Neural progenitor cell (in vitro differentiated cells): ENCODE measurements at regions not wholly inside any gene's neighbourhood (a gene's known extent, or its start where the extent isn't known, plus 50 kb on each side); places are given as distances from the start of the nearest gene placed in this dataset.

Experiments
- DNase-seq: peaks from one replicate; pipeline ENCODE4 v3.0.0-alpha.2; 2016; ENCODE audit warnings: low spot score
- H2AFZ ChIP-seq: fragments of 200-600 bp; sonication (generic); replicated peaks from 2 replicates; pipeline ENCODE4 v1.6.1; 2016; ENCODE audit warnings: antibody characterized with exemption
- H3F3A ChIP-seq: fragments of 200-600 bp; sonication (generic); 2 replicates; pipeline ENCODE4 v1.6.1; 2016; ENCODE audit warnings: antibody characterized with exemption, low read depth
- H3K27ac ChIP-seq: fragments of 200-600 bp; sonication (generic); 2 replicates; pipeline ENCODE4 v1.5.1; 2016; ENCODE audit warnings: mild to moderate bottlenecking
- H3K27me3 ChIP-seq: fragments of 200-600 bp; sonication (generic); 2 replicates; pipeline ENCODE4 v1.6.1; 2016; ENCODE audit warnings: mild to moderate bottlenecking, moderate library complexity
- H3K36me3 ChIP-seq: fragments of 200-600 bp; sonication (generic); 2 replicates; pipeline ENCODE4 v1.5.1; 2016
- H3K4me1 ChIP-seq: fragments of 200-600 bp; sonication (generic); 2 replicates; pipeline ENCODE4 v1.6.1; 2016; ENCODE audit warnings: mixed run types
- H3K4me2 ChIP-seq: fragments of 200-600 bp; sonication (generic); 2 replicates; pipeline ENCODE4 v1.6.1; 2016
- H3K4me3 ChIP-seq: fragments of 200-600 bp; sonication (generic); 2 replicates; pipeline ENCODE4 v1.5.1; 2016
- H3K79me2 ChIP-seq: fragments of 200-600 bp; sonication (generic); 2 replicates; pipeline ENCODE4 v1.6.1; 2016; ENCODE audit warnings: low read depth
- H3K9ac ChIP-seq: fragments of 200-600 bp; sonication (generic); 2 replicates; pipeline ENCODE4 v1.6.1; 2016
- H3K9me3 ChIP-seq: fragments of 200-600 bp; sonication (generic); 2 replicates; pipeline ENCODE4 v1.5.1; 2016; ENCODE audit warnings: low read depth
- H4K20me1 ChIP-seq: fragments of 200-600 bp; sonication (generic); 2 replicates; pipeline ENCODE4 v1.6.1; 2016; ENCODE audit warnings: low read depth
- H3K27ac Mint-ChIP-seq: 3 replicates; pipeline ENCODE4 v1.8.0; 2021; ENCODE audit warnings: mixed read lengths
- H3K27me3 Mint-ChIP-seq: 2 replicates; pipeline ENCODE4 v1.8.0; 2022; ENCODE audit warnings: low read depth, mild to moderate bottlenecking, inconsistent platforms, moderate library complexity, mixed read lengths; ENCODE audit not compliant: insufficient read depth
- H3K36me3 Mint-ChIP-seq: 3 replicates; pipeline ENCODE4 v1.8.0; 2021; ENCODE audit warnings: mixed read lengths
- H3K4me1 Mint-ChIP-seq: 3 replicates; pipeline ENCODE4 v1.8.0; 2021; ENCODE audit warnings: mixed read lengths
- H3K4me3 Mint-ChIP-seq: 3 replicates; pipeline ENCODE4 v1.8.0; 2021; ENCODE audit warnings: mild to moderate bottlenecking, moderate library complexity, mixed read lengths
- H3K9me3 Mint-ChIP-seq: 3 replicates; pipeline ENCODE4 v1.8.0; 2020; ENCODE audit warnings: mixed read lengths
- EZH2 ChIP-seq: fragments of 200-600 bp; sonication (generic); IDR thresholded peaks from 2 replicates; pipeline ENCODE4 v1.6.1; 2017; ENCODE audit warnings: antibody characterized with exemption, mild to moderate bottlenecking, moderate library complexity
- EZH2phosphoT487 ChIP-seq: fragments of 200-600 bp; sonication (generic); IDR thresholded peaks from 2 replicates; pipeline ENCODE4 v1.6.1; 2017; ENCODE audit warnings: antibody characterized with exemption
- TF ChIP-seq, protein P1 (sequence below): fragments of 200-600 bp; sonication (generic); IDR thresholded peaks from 2 replicates; pipeline ENCODE4 v1.5.1; 2017; ENCODE audit warnings: antibody characterized with exemption, mild to moderate bottlenecking

GRCh38 chr5:61887271-61887670, 418.7 kb upstream of the KIF2A start:
- Mint-ChIP-seq H3K4me1 (peaks cover 18% of the 10 kb centered on the region), H3K4me3 (no peak overlapping the region), H3K27me3 (peaks cover 4% of the 10 kb centered on the region), H3K27ac (no peak overlapping the region), H3K9me3 (peaks cover 26% of the 10 kb centered on the region), H3K36me3 (no peaks in the 10 kb centered on the region)
- H3K4me1 ChIP-seq, result peaks cover 14% of the 10 kb centered on the region
- no peak overlapping the region for H3K4me3 ChIP-seq
- H3K27ac ChIP-seq, result no peak overlapping the region
- H4K20me1 ChIP-seq, result no peaks in the 10 kb centered on the region
- no peak overlapping the region for H3K4me2 ChIP-seq
- no peak overlapping the region for H3K9ac ChIP-seq
- H3K79me2 ChIP-seq, result no peaks in the 10 kb centered on the region
- no peaks in the 10 kb centered on the region for H3K9me3 ChIP-seq
- no peaks in the 10 kb centered on the region for H3K27me3 ChIP-seq
- H3K36me3 ChIP-seq, result no peaks in the 10 kb centered on the region
- TF ChIP-seq EZH2, result no peak
- TF ChIP-seq, protein P1, sequence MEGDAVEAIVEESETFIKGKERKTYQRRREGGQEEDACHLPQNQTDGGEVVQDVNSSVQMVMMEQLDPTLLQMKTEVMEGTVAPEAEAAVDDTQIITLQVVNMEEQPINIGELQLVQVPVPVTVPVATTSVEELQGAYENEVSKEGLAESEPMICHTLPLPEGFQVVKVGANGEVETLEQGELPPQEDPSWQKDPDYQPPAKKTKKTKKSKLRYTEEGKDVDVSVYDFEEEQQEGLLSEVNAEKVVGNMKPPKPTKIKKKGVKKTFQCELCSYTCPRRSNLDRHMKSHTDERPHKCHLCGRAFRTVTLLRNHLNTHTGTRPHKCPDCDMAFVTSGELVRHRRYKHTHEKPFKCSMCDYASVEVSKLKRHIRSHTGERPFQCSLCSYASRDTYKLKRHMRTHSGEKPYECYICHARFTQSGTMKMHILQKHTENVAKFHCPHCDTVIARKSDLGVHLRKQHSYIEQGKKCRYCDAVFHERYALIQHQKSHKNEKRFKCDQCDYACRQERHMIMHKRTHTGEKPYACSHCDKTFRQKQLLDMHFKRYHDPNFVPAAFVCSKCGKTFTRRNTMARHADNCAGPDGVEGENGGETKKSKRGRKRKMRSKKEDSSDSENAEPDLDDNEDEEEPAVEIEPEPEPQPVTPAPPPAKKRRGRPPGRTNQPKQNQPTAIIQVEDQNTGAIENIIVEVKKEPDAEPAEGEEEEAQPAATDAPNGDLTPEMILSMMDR, result no peak
- no peak for TF ChIP-seq EZH2phosphoT487
- no peak for DNase-seq
- H3F3A ChIP-seq, result no peaks in the 10 kb centered on the region
- H2AFZ ChIP-seq, result no peak overlapping the region

GRCh38 chr5:61894046-61894445, 412.0 kb upstream of the KIF2A start:
- H3K79me2 ChIP-seq, result no peaks in the 10 kb centered on the region
- no peak overlapping the region for H2AFZ ChIP-seq
- no peak overlapping the region for H3K27ac ChIP-seq
- no peaks in the 10 kb centered on the region for H3K9me3 ChIP-seq
- no peak overlapping the region for H3K4me2 ChIP-seq
- Mint-ChIP-seq H3K36me3 (no peaks in the 10 kb centered on the region), H3K4me3 (no peak overlapping the region), H3K4me1 (no peaks in the 10 kb centered on the region), H3K27ac (no peak overlapping the region), H3K27me3 (no peaks in the 10 kb centered on the region), H3K9me3 (peaks cover 29% of the 10 kb centered on the region)
- no peaks in the 10 kb centered on the region for H3F3A ChIP-seq
- no peaks in the 10 kb centered on the region for H3K36me3 ChIP-seq
- H3K4me3 ChIP-seq, result no peak overlapping the region
- H3K27me3 ChIP-seq, result no peaks in the 10 kb centered on the region
- H3K9ac ChIP-seq, result no peak overlapping the region
- TF ChIP-seq, protein P1, result no peak
- TF ChIP-seq EZH2, result no peak
- no peak for TF ChIP-seq EZH2phosphoT487
- no peaks in the 10 kb centered on the region for H4K20me1 ChIP-seq
- DNase-seq, result no peak
- no peaks in the 10 kb centered on the region for H3K4me1 ChIP-seq

- no peak overlapping the region for H3K4me3 Mint-ChIP-seq
- H3K27me3 Mint-ChIP-seq, result peaks cover 3% of the 10 kb centered on the region
Observed at GRCh38 chr5:61896811-61897210, 409.2 kb upstream of the KIF2A start.

More at GRCh38 chr5:61896811-61897210, 409.2 kb upstream of the KIF2A start:
- Mint-ChIP-seq H3K9me3 (peaks cover 14% of the 10 kb centered on the region), H3K4me1 (no peaks in the 10 kb centered on the region), H3K27ac (no peak overlapping the region), H3K36me3 (no peaks in the 10 kb centered on the region)
- H3K9ac ChIP-seq, result no peak overlapping the region
- no peaks in the 10 kb centered on the region for H3F3A ChIP-seq
- TF ChIP-seq EZH2 (no peak), EZH2phosphoT487 (no peak)
- TF ChIP-seq, protein P1, result no peak
- no peak for DNase-seq
- no peaks in the 10 kb centered on the region for H4K20me1 ChIP-seq
- no peaks in the 10 kb centered on the region for H3K79me2 ChIP-seq
- H3K4me1 ChIP-seq, result no peaks in the 10 kb centered on the region
- no peak overlapping the region for H3K4me2 ChIP-seq
- no peaks in the 10 kb centered on the region for H3K27me3 ChIP-seq
- H3K27ac ChIP-seq, result no peak overlapping the region
- H3K9me3 ChIP-seq, result no peaks in the 10 kb centered on the region
- H3K4me3 ChIP-seq, result no peak overlapping the region
- H3K36me3 ChIP-seq, result no peaks in the 10 kb centered on the region
- H2AFZ ChIP-seq, result no peak overlapping the region
